GM23338 (cell line): ENCODE measurements at regions not wholly inside any gene's neighbourhood (a gene's known extent, or its start where the extent isn't known, plus 50 kb on each side); places are given as distances from the start of the nearest gene placed in this dataset.

Experiments used
- CREB1 ChIP-seq: fragments of 250-450 bp; sonication (Bioruptor Pico); IDR thresholded peaks from 2 replicates; pipeline ENCODE4 v1.5.0; 2020; ENCODE audit warnings: low read depth, mild to moderate bottlenecking, moderate library complexity
- EZH2 ChIP-seq: fragments of 200-600 bp; sonication (generic); IDR thresholded peaks from one replicate; pipeline ENCODE4 v1.8.0; 2017; ENCODE audit warnings: antibody characterized with exemption, mild to moderate bottlenecking, low read depth; ENCODE audit not compliant: unreplicated experiment
- EZH2phosphoT487 ChIP-seq: fragments of 200-600 bp; sonication (generic); IDR thresholded peaks from one replicate; pipeline ENCODE4 v1.8.1; 2018; ENCODE audit warnings: antibody characterized with exemption; ENCODE audit not compliant: unreplicated experiment
- POLR2AphosphoS5 ChIP-seq: IDR thresholded peaks from 2 replicates; pipeline ENCODE4 v1.6.1; 2016; ENCODE audit warnings: antibody characterized with exemption, low read depth
- REST ChIP-seq: IDR thresholded peaks from one replicate; pipeline ENCODE4 v1.6.1; 2018; ENCODE audit warnings: antibody characterized with exemption; ENCODE audit not compliant: unreplicated experiment
- TF ChIP-seq, protein P1 (sequence below), 2 experiments: fragments of 200-600 bp in 1 of 2; sonication (generic) in 1 of 2; conservative IDR thresholded peaks; 2 replicates each; pipeline versions ENCODE4 v1.5.1 to v1.6.1; 2016 to 2017; ENCODE audit warnings: antibody characterized with exemption in 2 of 2, low read depth in 2 of 2, mild to moderate bottlenecking in 2 of 2, moderate library complexity in 1 of 2
- TF ChIP-seq, protein P2 (sequence below): IDR thresholded peaks from 2 replicates; pipeline ENCODE4 v1.6.1; 2016; ENCODE audit warnings: antibody characterized with exemption

GRCh38 chr3:191568206-191568605 is 107.2 kb downstream of the PYDC2 start:
- TF ChIP-seq, protein P1, sequence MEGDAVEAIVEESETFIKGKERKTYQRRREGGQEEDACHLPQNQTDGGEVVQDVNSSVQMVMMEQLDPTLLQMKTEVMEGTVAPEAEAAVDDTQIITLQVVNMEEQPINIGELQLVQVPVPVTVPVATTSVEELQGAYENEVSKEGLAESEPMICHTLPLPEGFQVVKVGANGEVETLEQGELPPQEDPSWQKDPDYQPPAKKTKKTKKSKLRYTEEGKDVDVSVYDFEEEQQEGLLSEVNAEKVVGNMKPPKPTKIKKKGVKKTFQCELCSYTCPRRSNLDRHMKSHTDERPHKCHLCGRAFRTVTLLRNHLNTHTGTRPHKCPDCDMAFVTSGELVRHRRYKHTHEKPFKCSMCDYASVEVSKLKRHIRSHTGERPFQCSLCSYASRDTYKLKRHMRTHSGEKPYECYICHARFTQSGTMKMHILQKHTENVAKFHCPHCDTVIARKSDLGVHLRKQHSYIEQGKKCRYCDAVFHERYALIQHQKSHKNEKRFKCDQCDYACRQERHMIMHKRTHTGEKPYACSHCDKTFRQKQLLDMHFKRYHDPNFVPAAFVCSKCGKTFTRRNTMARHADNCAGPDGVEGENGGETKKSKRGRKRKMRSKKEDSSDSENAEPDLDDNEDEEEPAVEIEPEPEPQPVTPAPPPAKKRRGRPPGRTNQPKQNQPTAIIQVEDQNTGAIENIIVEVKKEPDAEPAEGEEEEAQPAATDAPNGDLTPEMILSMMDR (conservative IDR thresholded peaks at IDR 0.05; ENCODE audit: low read depth in 2 of 2): no peak
- TF ChIP-seq REST (no peak), CREB1 (CRISPR knock-in tag) (no peak), EZH2phosphoT487 (no peak), POLR2AphosphoS5 (no peak), EZH2 (no peak)
- TF ChIP-seq, protein P2, sequence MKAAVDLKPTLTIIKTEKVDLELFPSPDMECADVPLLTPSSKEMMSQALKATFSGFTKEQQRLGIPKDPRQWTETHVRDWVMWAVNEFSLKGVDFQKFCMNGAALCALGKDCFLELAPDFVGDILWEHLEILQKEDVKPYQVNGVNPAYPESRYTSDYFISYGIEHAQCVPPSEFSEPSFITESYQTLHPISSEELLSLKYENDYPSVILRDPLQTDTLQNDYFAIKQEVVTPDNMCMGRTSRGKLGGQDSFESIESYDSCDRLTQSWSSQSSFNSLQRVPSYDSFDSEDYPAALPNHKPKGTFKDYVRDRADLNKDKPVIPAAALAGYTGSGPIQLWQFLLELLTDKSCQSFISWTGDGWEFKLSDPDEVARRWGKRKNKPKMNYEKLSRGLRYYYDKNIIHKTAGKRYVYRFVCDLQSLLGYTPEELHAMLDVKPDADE: no peak
